ENCODE measurements at regions not wholly inside any gene's neighbourhood (a gene's known extent, or its start where the extent isn't known, plus 50 kb on each side); places are given as distances from the start of the nearest gene placed in this dataset.

- TF ChIP-seq CREB1 (IDR thresholded peaks at IDR 0.05; ENCODE audit: low read depth) (no peak), TCF12 (IDR thresholded peaks at IDR 0.05; ENCODE audit: low read depth) (no peak), YY1 (IDR thresholded peaks at IDR 0.05; ENCODE audit: low read depth) (no peak), RAD21 (IDR thresholded peaks at IDR 0.05; ENCODE audit: low read depth) (no peak), CEBPB (IDR thresholded peaks at IDR 0.05) (no peak), NFIC (IDR thresholded peaks at IDR 0.05) (no peak), EGR1 (IDR thresholded peaks at IDR 0.05) (no peak), TEAD4 (IDR thresholded peaks at IDR 0.05) (no peak), EP300 (IDR thresholded peaks at IDR 0.05; ENCODE audit: borderline replicate concordance) (no peak), TAF1 (IDR thresholded peaks at IDR 0.05; ENCODE audit: low read depth) (no peak), FOXM1 (IDR thresholded peaks at IDR 0.05; ENCODE audit: borderline replicate concordance, low read depth) (no peak), ZBTB7A (IDR thresholded peaks at IDR 0.05; ENCODE audit: low read depth) (no peak)
- TF ChIP-seq, protein P1, sequence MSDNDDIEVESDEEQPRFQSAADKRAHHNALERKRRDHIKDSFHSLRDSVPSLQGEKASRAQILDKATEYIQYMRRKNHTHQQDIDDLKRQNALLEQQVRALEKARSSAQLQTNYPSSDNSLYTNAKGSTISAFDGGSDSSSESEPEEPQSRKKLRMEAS (IDR thresholded peaks at IDR 0.05): no peak
- TF ChIP-seq, protein P2, sequence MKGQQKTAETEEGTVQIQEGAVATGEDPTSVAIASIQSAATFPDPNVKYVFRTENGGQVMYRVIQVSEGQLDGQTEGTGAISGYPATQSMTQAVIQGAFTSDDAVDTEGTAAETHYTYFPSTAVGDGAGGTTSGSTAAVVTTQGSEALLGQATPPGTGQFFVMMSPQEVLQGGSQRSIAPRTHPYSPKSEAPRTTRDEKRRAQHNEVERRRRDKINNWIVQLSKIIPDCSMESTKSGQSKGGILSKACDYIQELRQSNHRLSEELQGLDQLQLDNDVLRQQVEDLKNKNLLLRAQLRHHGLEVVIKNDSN (IDR thresholded peaks at IDR 0.05): no peak
- TF ChIP-seq, protein P3, sequence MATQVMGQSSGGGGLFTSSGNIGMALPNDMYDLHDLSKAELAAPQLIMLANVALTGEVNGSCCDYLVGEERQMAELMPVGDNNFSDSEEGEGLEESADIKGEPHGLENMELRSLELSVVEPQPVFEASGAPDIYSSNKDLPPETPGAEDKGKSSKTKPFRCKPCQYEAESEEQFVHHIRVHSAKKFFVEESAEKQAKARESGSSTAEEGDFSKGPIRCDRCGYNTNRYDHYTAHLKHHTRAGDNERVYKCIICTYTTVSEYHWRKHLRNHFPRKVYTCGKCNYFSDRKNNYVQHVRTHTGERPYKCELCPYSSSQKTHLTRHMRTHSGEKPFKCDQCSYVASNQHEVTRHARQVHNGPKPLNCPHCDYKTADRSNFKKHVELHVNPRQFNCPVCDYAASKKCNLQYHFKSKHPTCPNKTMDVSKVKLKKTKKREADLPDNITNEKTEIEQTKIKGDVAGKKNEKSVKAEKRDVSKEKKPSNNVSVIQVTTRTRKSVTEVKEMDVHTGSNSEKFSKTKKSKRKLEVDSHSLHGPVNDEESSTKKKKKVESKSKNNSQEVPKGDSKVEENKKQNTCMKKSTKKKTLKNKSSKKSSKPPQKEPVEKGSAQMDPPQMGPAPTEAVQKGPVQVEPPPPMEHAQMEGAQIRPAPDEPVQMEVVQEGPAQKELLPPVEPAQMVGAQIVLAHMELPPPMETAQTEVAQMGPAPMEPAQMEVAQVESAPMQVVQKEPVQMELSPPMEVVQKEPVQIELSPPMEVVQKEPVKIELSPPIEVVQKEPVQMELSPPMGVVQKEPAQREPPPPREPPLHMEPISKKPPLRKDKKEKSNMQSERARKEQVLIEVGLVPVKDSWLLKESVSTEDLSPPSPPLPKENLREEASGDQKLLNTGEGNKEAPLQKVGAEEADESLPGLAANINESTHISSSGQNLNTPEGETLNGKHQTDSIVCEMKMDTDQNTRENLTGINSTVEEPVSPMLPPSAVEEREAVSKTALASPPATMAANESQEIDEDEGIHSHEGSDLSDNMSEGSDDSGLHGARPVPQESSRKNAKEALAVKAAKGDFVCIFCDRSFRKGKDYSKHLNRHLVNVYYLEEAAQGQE (IDR thresholded peaks at IDR 0.05; ENCODE audit: low read depth): no peak
Observed at GRCh38 chr3:165716592-165716991, 120.6 kb downstream of the BCHE start.

- no peak for TF ChIP-seq NFIC (IDR thresholded peaks at IDR 0.05)
- no peak for TF ChIP-seq RAD21 (IDR thresholded peaks at IDR 0.05; ENCODE audit: low read depth)
- TF ChIP-seq, protein P3 (IDR thresholded peaks at IDR 0.05; ENCODE audit: low read depth): no peak
- TF ChIP-seq, protein P2 (IDR thresholded peaks at IDR 0.05): no peak
- no peak for TF ChIP-seq FOXM1 (IDR thresholded peaks at IDR 0.05; ENCODE audit: borderline replicate concordance, low read depth)
- no peak for TF ChIP-seq EP300 (IDR thresholded peaks at IDR 0.05; ENCODE audit: borderline replicate concordance)
- no peak for TF ChIP-seq TAF1 (IDR thresholded peaks at IDR 0.05; ENCODE audit: low read depth)
- no peak for TF ChIP-seq ZBTB7A (IDR thresholded peaks at IDR 0.05; ENCODE audit: low read depth)
- no peak for TF ChIP-seq YY1 (IDR thresholded peaks at IDR 0.05; ENCODE audit: low read depth)
- no peak for TF ChIP-seq TEAD4 (IDR thresholded peaks at IDR 0.05)
Observed at GRCh38 chr3:165713479-165713878, 123.7 kb downstream of the BCHE start.

GRCh38 chr3:165712382-165712781 is 124.8 kb downstream of the BCHE start:
- TF ChIP-seq EGR1 (IDR thresholded peaks at IDR 0.05) (no peak), TEAD4 (IDR thresholded peaks at IDR 0.05) (no peak), RAD21 (IDR thresholded peaks at IDR 0.05; ENCODE audit: low read depth) (no peak), NFIC (IDR thresholded peaks at IDR 0.05) (no peak), EP300 (IDR thresholded peaks at IDR 0.05; ENCODE audit: borderline replicate concordance) (no peak), FOXM1 (IDR thresholded peaks at IDR 0.05; ENCODE audit: borderline replicate concordance, low read depth) (no peak)

DNA sequence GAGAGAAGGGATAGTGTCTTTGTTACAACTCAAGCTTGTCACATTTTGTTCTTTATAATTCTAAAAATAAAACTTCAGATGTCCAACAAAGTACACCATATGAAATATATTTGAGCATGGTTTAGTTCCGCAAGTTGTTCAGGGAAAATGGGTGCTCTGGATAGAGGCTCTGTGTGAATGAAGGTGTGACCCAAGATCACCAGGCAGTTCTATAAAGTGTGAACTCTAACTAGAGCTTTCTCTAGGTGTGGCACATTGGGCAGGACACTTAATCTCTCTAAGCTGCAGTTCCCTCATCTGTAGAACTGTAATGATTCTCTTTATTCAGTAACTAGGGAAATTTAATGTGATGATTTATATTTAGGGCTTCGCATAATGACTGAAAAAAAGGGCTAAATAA is 139.3 kb downstream of the BCHE start:
- TF ChIP-seq FOXM1 (IDR thresholded peaks at IDR 0.05; ENCODE audit: borderline replicate concordance, low read depth) (no peak), CREB1 (IDR thresholded peaks at IDR 0.05; ENCODE audit: low read depth) (no peak), ZBTB7A (IDR thresholded peaks at IDR 0.05; ENCODE audit: low read depth) (no peak), CEBPB (IDR thresholded peaks at IDR 0.05) (no peak), RAD21 (IDR thresholded peaks at IDR 0.05; ENCODE audit: low read depth) (no peak), NFIC (IDR thresholded peaks at IDR 0.05) (no peak), EGR1 (IDR thresholded peaks at IDR 0.05) (no peak), TCF12 (IDR thresholded peaks at IDR 0.05; ENCODE audit: low read depth) (no peak), TEAD4 (IDR thresholded peaks at IDR 0.05) (no peak), EP300 (IDR thresholded peaks at IDR 0.05; ENCODE audit: borderline replicate concordance) (no peak), YY1 (IDR thresholded peaks at IDR 0.05; ENCODE audit: low read depth) (no peak), TAF1 (IDR thresholded peaks at IDR 0.05; ENCODE audit: low read depth) (no peak)
- TF ChIP-seq, protein P3 (IDR thresholded peaks at IDR 0.05; ENCODE audit: low read depth): no peak
- TF ChIP-seq, protein P1 (IDR thresholded peaks at IDR 0.05): no peak
- TF ChIP-seq, protein P2 (IDR thresholded peaks at IDR 0.05): no peak

Data from Ishikawa (cell line).